Right lobe of liver (tissue), 6 donors: ENCODE measurements at regions not wholly inside any gene's neighbourhood (a gene's known extent, or its start where the extent isn't known, plus 50 kb on each side); places are given as distances from the start of the nearest gene placed in this dataset.
A peak's percentile ranks its signal among the peaks of the same experiment; 100 is the strongest.

Source experiments
- ATAC-seq, 4 donors: fragments of 200-7000 bp; cut with Tn5 transposase; one replicate each; pipeline ENCODE4 v1.9.1; 2020; ENCODE audit warnings: mild to moderate bottlenecking in 4 of 4, moderate library complexity in 4 of 4
- DNase-seq, 3 donors: peaks; one replicate each; pipeline ENCODE4 v3.0.0-alpha.2; 2020
- H3K27ac ChIP-seq, 3 donors: fragments of 200-600 bp; one replicate each; pipeline ENCODE4 v1.8.0; 2022
- H3K27me3 ChIP-seq, 2 donors: fragments of 200-600 bp; one replicate each; pipeline ENCODE4 v1.8.0; 2022
- H3K36me3 ChIP-seq, 4 donors: fragments of 200-600 bp; sonication (generic) in 1 of 4; one replicate each; pipeline versions ENCODE4 v1.5.1 to v1.8.0; 2017 to 2022; ENCODE audit warnings: control low read depth in 1 of 4
- H3K4me1 ChIP-seq, 4 donors: fragments of 200-600 bp; sonication (generic) in 1 of 4; one replicate each; pipeline versions ENCODE4 v1.5.1 to v1.8.0; 2017 to 2022; ENCODE audit warnings: control low read depth in 1 of 4
- H3K4me3 ChIP-seq, 3 donors: fragments of 200-600 bp; one replicate each; pipeline ENCODE4 v1.8.0; 2022
- H3K9me3 ChIP-seq, 4 donors: fragments of 200-600 bp; sonication (generic) in 1 of 4; one replicate each; pipeline versions ENCODE4 v1.5.1 to v1.8.0; 2017 to 2022; ENCODE audit warnings: control low read depth in 1 of 4
- CTCF ChIP-seq, 4 donors: fragments of 200-600 bp in 3 of 4; fragments of 450-650 bp in 1 of 4; IDR thresholded peaks; one replicate each; pipeline versions ENCODE4 v1.5.1 to v1.8.0; 2016 to 2022; ENCODE audit warnings: antibody characterized with exemption in 4 of 4, mild to moderate bottlenecking in 2 of 4
- POLR2A ChIP-seq: fragments of 450-650 bp; IDR thresholded peaks from one replicate; pipeline ENCODE4 v1.6.1; 2017; ENCODE audit warnings: antibody characterized with exemption, mild to moderate bottlenecking
- WGBS: methylation state at CpG from one replicate; pipeline ENCODE4 v1.1.6; 2018; ENCODE audit warnings: low coverage, low lambda C conversion rate; ENCODE audit not compliant: insufficient coverage; ENCODE audit errors: missing lambda C conversion rate; 5-methylcytosine and 5-hydroxymethylcytosine counted together
- intact Hi-C, 2 donors: fragments of 100-400 bp; cut with DNase I; formaldehyde crosslinking; loops; one replicate each; pipeline versions ENCODE4 v1.11.2 to v1.14.1; 2022
- donor health status: DM: no; HTN: yes; CAD: no.
- donor health status: DM: no; HTN: no; CAD: no.
- donor health status: DM: no; HTN: no; CAD: no.
- donor health status: DM: no; HTN: yes; CAD: no.
- donor health status: DM: no; HTN: yes; CAD: no.

DNA sequence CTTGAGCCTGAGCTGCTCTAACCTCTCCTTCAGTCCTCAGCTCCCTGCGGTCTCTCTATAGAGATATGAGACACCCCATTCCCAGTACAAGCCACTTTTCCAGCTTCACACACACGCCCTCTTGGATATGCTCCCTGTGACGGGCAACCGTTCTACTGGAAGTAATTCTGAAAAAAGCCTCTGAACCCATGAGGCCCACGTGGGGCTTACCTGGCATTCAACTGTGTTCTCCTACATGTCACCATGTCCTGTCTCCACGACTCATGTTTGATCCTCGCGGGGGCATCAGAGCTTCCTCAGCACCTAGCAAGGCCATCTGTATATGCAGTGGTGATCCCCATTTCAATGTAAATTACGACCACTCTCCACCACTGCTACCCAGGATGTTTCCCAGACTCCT, 69.2 kb upstream of the DUSP22 start:
- TF ChIP-seq POLR2A (no peak), CTCF (IDR thresholded peaks at IDR 0.05) (no peak)
- Histone ChIP-seq H3K4me3 (no peak overlapping the region), H3K27me3 (no peaks in the 10 kb centered on the region), H3K4me1 (peaks cover 0 to 9% (median 0%) of the 10 kb centered on the region in 4 donors), H3K9me3 (no peaks in the 10 kb centered on the region), H3K36me3 (no peaks in the 10 kb centered on the region), H3K27ac (no peak overlapping the region)
- intact Hi-C loops, result no loop called here
- no peak for DNase-seq
- 82% methylated on average over 9 of the region's 9 CpGs for WGBS
- no peak for ATAC-seq

DNA sequence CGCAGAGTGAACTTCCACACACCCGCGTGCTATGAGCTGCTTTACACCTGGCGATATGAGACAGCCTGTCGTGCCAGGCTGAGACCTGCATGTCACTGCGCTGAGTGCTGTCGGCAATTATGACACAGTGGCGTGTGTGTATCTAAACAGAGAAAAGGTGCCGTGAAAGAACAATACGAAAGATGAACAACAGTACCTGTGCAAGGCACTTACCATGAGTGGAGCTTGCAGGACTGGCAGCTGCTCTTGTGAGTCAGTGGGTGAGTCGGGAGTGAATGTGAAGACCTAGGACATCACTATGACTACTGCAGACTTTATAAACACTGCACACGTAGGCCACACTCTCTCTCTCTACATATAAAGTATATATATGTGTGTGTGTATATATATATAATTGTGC, 68.5 kb upstream of the DUSP22 start:
- DNase-seq, result no peak
- H3K4me3 ChIP-seq, result no peak overlapping the region

GRCh38 chr6:224350-224749, 67.9 kb upstream of the DUSP22 start:
- Histone ChIP-seq H3K4me3 (no peak overlapping the region), H3K27me3 (no peaks in the 10 kb centered on the region), H3K4me1 (peaks cover 0 to 9% (median 0%) of the 10 kb centered on the region in 4 donors), H3K36me3 (no peaks in the 10 kb centered on the region), H3K27ac (no peak overlapping the region), H3K9me3 (no peaks in the 10 kb centered on the region)
- WGBS, result 88% methylated on average over 10 of the region's 13 CpGs
- intact Hi-C loops, result no loop called here
- TF ChIP-seq CTCF (IDR thresholded peaks at IDR 0.05) (no peak), POLR2A (no peak)
- ATAC-seq, result no peak
- DNase-seq, result no peak

More for the DNA sequence above, 68.5 kb upstream of the DUSP22 start:
- H3K27ac ChIP-seq, result no peak overlapping the region
- 83% methylated on average over 9 of the region's 12 CpGs for WGBS
- H3K9me3 ChIP-seq, result no peaks in the 10 kb centered on the region
- no peaks in the 10 kb centered on the region for H3K27me3 ChIP-seq
- H3K4me1 ChIP-seq, result peaks cover 0 to 9% (median 0%) of the 10 kb centered on the region in 4 donors
- no peaks in the 10 kb centered on the region for H3K36me3 ChIP-seq
- no peak for ATAC-seq
- intact Hi-C loops, result no loop called here
- TF ChIP-seq CTCF (IDR thresholded peaks at IDR 0.05) (no peak), POLR2A (no peak)

- Histone ChIP-seq H3K36me3 (no peaks in the 10 kb centered on the region), H3K9me3 (no peaks in the 10 kb centered on the region), H3K27me3 (no peaks in the 10 kb centered on the region), H3K4me3 (no peak overlapping the region), H3K27ac (no peak overlapping the region), H3K4me1 (peaks cover 0 to 4% (median 0%) of the 10 kb centered on the region in 4 donors)
- intact Hi-C loops, result no loop called here
- DNase-seq (peak in 1 of 3 donors; percentile 36), ATAC-seq (peak; percentile 17 to 45 (median 26))
- TF ChIP-seq POLR2A (no peak), CTCF (IDR thresholded peaks at IDR 0.05) (no peak)
- 44% methylated on average over 16 of the region's 20 CpGs for WGBS
These were observed 67.1 kb upstream of the DUSP22 start for GRCh38 chr6:225121-225721.
